PFSK-1 (cell line): ENCODE measurements at regions not wholly inside any gene's neighbourhood (a gene's known extent, or its start where the extent isn't known, plus 50 kb on each side); places are given as distances from the start of the nearest gene placed in this dataset.

ENCODE experiments used
- FOXP2 ChIP-seq: optimal IDR thresholded peaks from 2 replicates; pipeline ENCODE3; 2011; ENCODE audit warnings: borderline replicate concordance, control low read depth, inconsistent platforms; ENCODE audit not compliant: insufficient read depth; ENCODE audit errors: extremely low read length, extremely low read depth
- POLR2AphosphoS5 ChIP-seq: IDR thresholded peaks from 2 replicates; pipeline ENCODE4 v1.6.1; 2012; ENCODE audit warnings: low read depth, mild to moderate bottlenecking, control low read depth, low read length, moderate library complexity
- SIN3A ChIP-seq: IDR thresholded peaks from 2 replicates; pipeline ENCODE4 v1.6.1; 2012; ENCODE audit warnings: mild to moderate bottlenecking, low read length, moderate library complexity, borderline replicate concordance; ENCODE audit not compliant: insufficient read depth
- TAF1 ChIP-seq: IDR thresholded peaks from 2 replicates; pipeline ENCODE4 v1.6.1; 2012; ENCODE audit warnings: low read length, control low read depth, borderline replicate concordance; ENCODE audit not compliant: insufficient read depth
- TF ChIP-seq, protein P1 (sequence below), 2 experiments: IDR thresholded peaks; 2 replicates each; pipeline versions ENCODE4 v1.6.1 to v1.8.0; 2011 to 2012; ENCODE audit warnings: low read depth in 2 of 2, low read length in 2 of 2, control low read depth in 1 of 2, inconsistent platforms in 1 of 2, mild to moderate bottlenecking in 1 of 2, moderate library complexity in 1 of 2; ENCODE audit not compliant: insufficient read depth in 1 of 2

DNA sequence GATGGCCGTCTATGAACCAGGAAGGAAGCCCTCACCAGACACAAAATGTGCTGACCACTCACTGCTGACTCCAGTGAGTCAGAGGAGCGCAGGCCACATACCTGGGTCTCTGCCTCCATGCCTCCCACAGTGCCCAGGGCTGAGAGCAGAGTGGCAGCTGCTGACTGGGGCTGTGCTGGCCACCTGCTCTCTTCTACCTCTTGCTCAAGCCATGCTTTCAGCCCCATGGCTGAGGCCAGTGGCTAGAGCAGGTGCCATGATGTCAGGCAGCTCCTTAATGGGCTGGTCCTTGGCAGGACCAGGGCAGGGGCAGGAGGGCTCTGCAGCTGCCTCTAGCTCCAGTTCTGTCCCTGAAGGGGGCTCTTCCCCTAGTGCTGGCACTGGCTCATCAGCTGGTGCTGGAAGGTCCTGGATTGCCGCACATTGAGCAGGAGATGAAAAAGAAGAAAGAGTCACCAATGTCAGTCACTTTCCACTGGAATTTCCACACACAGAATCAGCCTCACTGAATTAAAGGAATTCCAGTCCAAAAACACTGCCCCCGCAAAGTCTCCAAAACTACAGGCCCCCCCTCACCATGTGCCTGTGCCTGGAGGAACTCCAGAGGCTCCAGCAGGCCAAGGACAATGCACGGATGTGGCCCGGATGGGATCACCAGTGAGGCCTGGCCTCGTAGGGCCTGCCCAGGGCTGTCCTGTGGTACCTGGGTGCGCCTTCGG, 86.4 kb downstream of the GGTLC2 start:
- no peak for TF ChIP-seq TAF1

DNA sequence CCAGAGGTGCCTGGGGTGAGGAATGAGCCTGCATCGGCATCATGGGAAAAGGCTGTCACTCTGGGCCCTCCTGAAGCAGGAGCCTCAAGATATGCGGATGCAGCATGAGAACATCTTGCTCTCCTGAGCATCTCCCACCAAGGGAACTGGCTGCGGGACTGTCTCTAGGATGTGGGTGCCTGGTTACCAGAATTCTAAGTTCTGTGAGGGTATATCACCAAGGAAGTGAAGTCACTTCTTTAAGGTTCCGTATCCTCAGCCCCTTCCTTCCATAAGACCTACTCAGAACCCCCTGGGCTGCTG, 86.9 kb downstream of the GGTLC2 start:
- no peak for TF ChIP-seq FOXP2
- no peak for TF ChIP-seq SIN3A
- TF ChIP-seq TAF1: no peak
- TF ChIP-seq, protein P1, sequence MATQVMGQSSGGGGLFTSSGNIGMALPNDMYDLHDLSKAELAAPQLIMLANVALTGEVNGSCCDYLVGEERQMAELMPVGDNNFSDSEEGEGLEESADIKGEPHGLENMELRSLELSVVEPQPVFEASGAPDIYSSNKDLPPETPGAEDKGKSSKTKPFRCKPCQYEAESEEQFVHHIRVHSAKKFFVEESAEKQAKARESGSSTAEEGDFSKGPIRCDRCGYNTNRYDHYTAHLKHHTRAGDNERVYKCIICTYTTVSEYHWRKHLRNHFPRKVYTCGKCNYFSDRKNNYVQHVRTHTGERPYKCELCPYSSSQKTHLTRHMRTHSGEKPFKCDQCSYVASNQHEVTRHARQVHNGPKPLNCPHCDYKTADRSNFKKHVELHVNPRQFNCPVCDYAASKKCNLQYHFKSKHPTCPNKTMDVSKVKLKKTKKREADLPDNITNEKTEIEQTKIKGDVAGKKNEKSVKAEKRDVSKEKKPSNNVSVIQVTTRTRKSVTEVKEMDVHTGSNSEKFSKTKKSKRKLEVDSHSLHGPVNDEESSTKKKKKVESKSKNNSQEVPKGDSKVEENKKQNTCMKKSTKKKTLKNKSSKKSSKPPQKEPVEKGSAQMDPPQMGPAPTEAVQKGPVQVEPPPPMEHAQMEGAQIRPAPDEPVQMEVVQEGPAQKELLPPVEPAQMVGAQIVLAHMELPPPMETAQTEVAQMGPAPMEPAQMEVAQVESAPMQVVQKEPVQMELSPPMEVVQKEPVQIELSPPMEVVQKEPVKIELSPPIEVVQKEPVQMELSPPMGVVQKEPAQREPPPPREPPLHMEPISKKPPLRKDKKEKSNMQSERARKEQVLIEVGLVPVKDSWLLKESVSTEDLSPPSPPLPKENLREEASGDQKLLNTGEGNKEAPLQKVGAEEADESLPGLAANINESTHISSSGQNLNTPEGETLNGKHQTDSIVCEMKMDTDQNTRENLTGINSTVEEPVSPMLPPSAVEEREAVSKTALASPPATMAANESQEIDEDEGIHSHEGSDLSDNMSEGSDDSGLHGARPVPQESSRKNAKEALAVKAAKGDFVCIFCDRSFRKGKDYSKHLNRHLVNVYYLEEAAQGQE (IDR thresholded peaks at IDR 0.05; ENCODE audit: insufficient read depth in 1 of 2, low read depth in 2 of 2, low read length in 2 of 2): no peak
- no peak for TF ChIP-seq POLR2AphosphoS5

DNA sequence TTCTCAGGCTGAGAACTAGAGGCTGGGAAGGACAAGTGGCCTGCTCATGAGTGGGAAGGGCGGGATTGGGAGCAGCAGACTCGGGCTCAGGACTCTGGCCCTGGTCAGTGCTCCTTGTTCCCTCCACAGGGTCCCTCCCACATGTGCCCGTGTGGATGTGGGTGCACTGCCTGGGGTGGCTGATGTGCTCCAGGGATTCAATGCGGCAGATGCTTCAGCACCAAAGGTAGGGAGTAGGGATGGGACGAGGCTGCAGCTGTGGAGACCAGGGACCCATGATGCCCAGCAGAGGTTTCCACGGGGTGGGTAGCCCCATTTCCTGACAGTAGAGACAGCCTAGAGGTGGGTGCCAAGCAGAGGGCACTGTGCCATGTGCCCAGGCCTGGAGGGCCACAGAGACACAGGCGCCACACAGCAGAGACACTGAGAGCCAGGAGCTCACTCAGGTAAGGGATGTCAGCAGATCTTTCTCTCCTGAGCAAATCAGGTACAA, 89.5 kb downstream of the GGTLC2 start:
- TF ChIP-seq POLR2AphosphoS5: no peak
- TF ChIP-seq FOXP2: no peak
- no peak for TF ChIP-seq SIN3A
- no peak for TF ChIP-seq TAF1
- TF ChIP-seq, protein P1 (IDR thresholded peaks at IDR 0.05; ENCODE audit: insufficient read depth in 1 of 2, low read depth in 2 of 2, low read length in 2 of 2): no peak

DNA sequence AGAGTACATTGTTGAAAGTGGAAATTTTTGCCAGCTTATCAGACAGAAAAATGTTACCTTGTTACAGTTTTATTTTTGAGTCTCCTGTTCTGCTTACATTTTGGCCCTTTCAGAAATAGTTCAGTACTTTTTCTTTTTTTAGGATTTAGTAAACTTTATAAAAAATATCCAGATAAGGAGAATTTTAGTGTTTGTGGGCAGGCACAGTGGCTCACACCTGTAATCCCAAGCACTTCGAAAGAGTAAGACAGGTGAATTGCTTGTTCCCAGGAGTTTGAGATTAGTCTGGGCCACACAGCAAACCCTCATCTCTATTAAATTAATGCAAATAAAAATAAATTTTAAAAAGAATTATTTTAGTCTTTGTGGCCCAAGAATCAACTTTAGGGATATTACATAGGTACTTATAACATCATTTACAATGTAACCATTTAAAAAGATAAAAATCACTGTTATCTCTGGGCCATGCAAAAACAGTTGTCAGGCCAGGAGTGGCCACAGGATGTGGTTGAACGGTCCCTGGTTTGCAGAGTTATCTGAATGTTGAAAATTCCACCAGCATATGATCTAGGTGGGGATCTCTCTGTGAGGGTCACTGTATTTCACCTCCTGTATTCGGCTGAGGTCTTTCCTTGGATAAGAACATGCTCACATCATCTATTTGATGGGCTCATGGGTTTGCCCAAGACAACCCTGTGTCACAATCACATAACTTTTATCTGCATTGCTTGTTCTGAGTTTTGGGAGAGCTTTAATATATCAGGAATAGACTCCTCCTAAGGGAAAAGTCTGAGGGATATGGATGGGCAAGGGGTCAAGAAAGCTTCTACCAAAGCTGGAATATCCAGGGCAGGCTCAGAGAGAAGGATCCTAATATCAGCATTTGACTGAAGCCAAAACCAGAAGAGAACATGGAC, 91.5 kb downstream of the GGTLC2 start:
- TF ChIP-seq TAF1 (no peak), FOXP2 (no peak), POLR2AphosphoS5 (no peak), SIN3A (no peak)
- TF ChIP-seq, protein P1 (IDR thresholded peaks at IDR 0.05; ENCODE audit: insufficient read depth in 1 of 2, low read depth in 2 of 2, low read length in 2 of 2): no peak

DNA sequence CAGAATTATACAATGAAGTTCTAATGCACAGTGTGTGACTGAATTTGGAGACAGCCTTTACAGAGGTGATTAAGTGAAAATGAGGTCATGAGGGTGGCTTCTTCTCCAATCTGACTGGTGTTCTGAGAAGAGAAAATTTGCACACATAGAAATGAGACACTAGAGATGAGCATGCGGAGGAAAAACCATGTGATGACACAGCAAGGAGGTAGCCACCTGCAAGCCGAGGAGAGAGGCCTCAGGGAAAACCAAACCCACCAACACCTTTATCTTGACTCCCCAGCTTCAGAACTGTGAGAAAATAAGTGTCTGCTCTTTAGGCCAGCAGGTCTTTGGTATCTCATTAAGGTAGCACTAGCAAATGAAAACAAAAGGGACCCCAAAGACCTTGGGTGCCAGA, 93.2 kb downstream of the GGTLC2 start:
- TF ChIP-seq POLR2AphosphoS5: no peak
- TF ChIP-seq, protein P1 (IDR thresholded peaks at IDR 0.05; ENCODE audit: insufficient read depth in 1 of 2, low read depth in 2 of 2, low read length in 2 of 2): no peak
- no peak for TF ChIP-seq TAF1
- TF ChIP-seq SIN3A: no peak
